ENCODE measurements at regions not wholly inside any gene's neighbourhood (a gene's known extent, or its start where the extent isn't known, plus 50 kb on each side); places are given as distances from the start of the nearest gene placed in this dataset.

GRCh38 chr10:91164520-91165065 lies 55.9 kb upstream of the PCGF5 start:
- no peak for TF ChIP-seq CTCF (IDR thresholded peaks at IDR 0.05)
- no peak for TF ChIP-seq POLR2AphosphoS5 (IDR thresholded peaks at IDR 0.05)
- TF ChIP-seq EP300 (IDR thresholded peaks at IDR 0.05) = no peak

Measured in sigmoid colon (tissue), 4 donors.